ENCODE measurements at regions not wholly inside any gene's neighbourhood (a gene's known extent, or its start where the extent isn't known, plus 50 kb on each side); places are given as distances from the start of the nearest gene placed in this dataset.
"Not testable (repeated sequence)": the region's sequence is repeated elsewhere in the genome, so short reads cannot be mapped to it uniquely, and the experiment has no call there.

- DNase-seq = no peak
Measured at GRCh38 chr5:93359296-93359959, 221.6 kb downstream of the NR2F1-AS1 start.

- no peak for DNase-seq
Measured at GRCh38 chr5:93358176-93358575, 222.8 kb downstream of the NR2F1-AS1 start.

GRCh38 chr5:93357686-93358085 lies 223.3 kb downstream of the NR2F1-AS1 start:
- DNase-seq = no peak

GRCh38 chr5:93355691-93356090 lies 225.3 kb downstream of the NR2F1-AS1 start:
- no peak for DNase-seq

- no peak for DNase-seq
Measured at GRCh38 chr5:93352186-93352585, 228.8 kb downstream of the NR2F1-AS1 start.

GRCh38 chr5:93349613-93350012 lies 231.4 kb downstream of the NR2F1-AS1 start:
- DNase-seq = no peak

- no peak for DNase-seq
Measured at GRCh38 chr5:93348231-93348630, 232.8 kb downstream of the NR2F1-AS1 start.

GRCh38 chr5:93346850-93347249 lies 234.2 kb downstream of the NR2F1-AS1 start:
- DNase-seq = not testable (repeated sequence)

- no peak for DNase-seq
Measured at GRCh38 chr5:93346301-93346700, 234.7 kb downstream of the NR2F1-AS1 start.

GRCh38 chr5:93343570-93343969 lies 237.4 kb downstream of the NR2F1-AS1 start:
- DNase-seq = no peak

- DNase-seq = no peak
Measured at GRCh38 chr5:93342563-93343061, 238.4 kb downstream of the NR2F1-AS1 start.

GRCh38 chr5:93340881-93341280 lies 240.1 kb downstream of the NR2F1-AS1 start:
- no peak for DNase-seq

GRCh38 chr5:93337138-93337537 lies 243.9 kb downstream of the NR2F1-AS1 start:
- no peak for DNase-seq

GRCh38 chr5:93336330-93337110 lies 244.5 kb downstream of the NR2F1-AS1 start:
- no peak for DNase-seq

- no peak for DNase-seq
Measured at GRCh38 chr5:93331863-93332262, 249.2 kb downstream of the NR2F1-AS1 start.

- DNase-seq = no peak
Measured at GRCh38 chr5:93331241-93331640, 249.8 kb downstream of the NR2F1-AS1 start.

- no peak for DNase-seq
Measured at GRCh38 chr5:93330506-93330905, 250.5 kb downstream of the NR2F1-AS1 start.

- DNase-seq = no peak
Measured at GRCh38 chr5:93329756-93330155, 251.3 kb downstream of the NR2F1-AS1 start.

GRCh38 chr5:93328833-93329232 lies 252.2 kb downstream of the NR2F1-AS1 start:
- no peak for DNase-seq

GRCh38 chr5:93327605-93328004 lies 253.4 kb downstream of the NR2F1-AS1 start:
- no peak for DNase-seq

- DNase-seq = no peak
Measured at GRCh38 chr5:93325946-93326345, 255.1 kb downstream of the NR2F1-AS1 start.

GRCh38 chr5:93322974-93323860 lies 257.8 kb downstream of the NR2F1-AS1 start:
- no peak for DNase-seq

GRCh38 chr5:93320920-93321445 lies 260.0 kb downstream of the NR2F1-AS1 start:
- DNase-seq = no peak
